Umbilical cord (tissue), 1 donor: ENCODE measurements at regions not wholly inside any gene's neighbourhood (a gene's known extent, or its start where the extent isn't known, plus 50 kb on each side); places are given as distances from the start of the nearest gene placed in this dataset.

Source experiments
- DNase-seq: peaks from one replicate; pipeline ENCODE4 v3.0.0-alpha.2; 2015; ENCODE audit warnings: low spot score

DNA sequence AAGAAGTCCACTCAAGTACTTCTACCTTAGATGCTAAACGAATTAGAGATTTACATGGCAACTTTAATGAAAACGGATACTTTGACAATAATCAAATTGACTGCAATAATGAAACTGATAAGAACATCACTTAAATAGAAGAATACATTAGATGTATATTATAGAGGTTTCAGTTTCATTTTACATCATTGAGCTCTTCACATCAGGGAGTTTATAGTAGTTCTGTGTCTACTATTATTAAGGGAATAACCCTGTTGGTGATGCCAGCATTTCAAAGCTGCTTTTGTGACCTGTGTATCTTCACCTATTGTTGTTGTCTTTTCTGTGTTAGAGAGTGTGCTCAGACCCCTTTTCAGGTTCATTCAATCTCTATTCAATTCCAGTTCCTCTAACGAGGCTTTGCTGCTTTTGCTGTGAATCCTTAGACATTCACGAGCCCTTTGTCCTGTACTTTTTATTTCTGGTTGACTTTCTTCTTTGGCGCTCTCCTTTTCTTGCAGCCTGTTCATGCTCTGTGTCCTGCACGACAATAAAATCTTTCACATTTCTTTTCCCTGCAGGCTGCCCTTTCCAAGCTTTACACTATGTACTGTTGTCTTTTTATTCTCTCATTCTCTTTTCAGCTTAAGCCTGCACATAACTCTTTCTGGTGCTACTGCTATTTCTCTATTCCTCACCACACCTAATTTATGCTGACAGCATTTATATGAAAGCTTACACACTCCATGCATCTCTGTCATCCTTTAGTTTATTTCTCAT, 232.1 kb downstream of the CPE start:
- DNase-seq: no peak

- no peak for DNase-seq
Observed at GRCh38 chr4:165612936-165613335, 234.1 kb downstream of the CPE start.

GRCh38 chr4:165613581-165613980, 234.8 kb downstream of the CPE start:
- DNase-seq: no peak

DNA sequence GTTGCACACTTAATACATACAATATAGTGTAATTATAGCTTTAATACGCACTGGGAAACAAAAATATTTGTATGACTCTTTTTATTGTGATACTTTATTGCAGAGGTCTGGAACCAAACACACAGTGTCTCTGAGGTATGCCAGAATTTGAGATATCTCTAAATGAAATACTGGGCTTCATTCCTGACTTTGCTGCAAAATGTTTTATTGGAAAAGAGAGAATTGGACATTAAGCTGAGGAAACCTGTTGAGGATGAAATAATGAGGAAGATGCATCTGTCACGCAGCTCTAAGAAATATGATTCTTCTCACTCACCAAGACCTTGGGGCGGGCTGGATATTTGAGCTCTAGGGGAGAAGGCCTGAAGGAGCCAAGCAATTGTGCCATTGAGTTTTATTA, 242.1 kb downstream of the CPE start:
- DNase-seq: no peak

DNA sequence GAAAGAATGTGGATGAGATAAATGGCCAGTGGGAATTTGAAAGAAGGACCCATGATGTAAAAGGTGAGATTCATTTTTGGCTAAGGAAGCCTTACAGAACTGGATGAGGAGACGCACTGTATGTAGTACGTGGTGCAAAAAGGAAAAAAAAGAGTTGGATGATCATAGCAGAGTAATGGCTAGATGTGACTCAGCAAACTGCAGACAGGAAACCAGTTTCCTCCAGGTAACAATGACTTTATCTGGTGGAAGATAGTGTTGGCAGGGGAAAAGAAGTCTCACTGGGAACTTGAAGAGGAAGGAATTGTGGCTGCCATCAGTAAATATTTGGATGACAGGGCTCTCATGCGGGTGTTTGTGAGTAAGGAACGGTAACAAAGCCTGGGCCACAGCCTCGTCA, 243.2 kb downstream of the CPE start:
- no peak for DNase-seq

- DNase-seq: no peak
Observed at GRCh38 chr4:165625281-165625680, 246.5 kb downstream of the CPE start.

DNA sequence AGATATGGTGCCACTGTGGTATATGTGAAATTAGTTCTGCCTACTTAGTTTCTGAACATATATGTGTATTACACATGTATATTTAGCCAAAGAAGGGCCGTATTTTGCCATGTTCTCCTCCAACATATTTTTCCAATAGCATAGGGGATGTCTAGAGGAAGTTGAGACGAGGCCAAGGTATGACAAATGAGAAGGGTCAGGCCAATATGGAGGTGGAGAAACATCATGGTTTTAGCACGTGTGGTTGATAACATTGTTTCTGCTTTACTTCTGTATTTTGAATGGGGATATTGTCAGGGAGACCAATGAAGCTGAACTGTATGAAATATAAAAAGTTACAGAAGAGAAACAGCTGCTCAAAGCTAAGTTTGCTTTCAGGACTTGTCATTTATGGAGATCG, 246.7 kb upstream of the TLL1 start:
- DNase-seq: no peak

- no peak for DNase-seq
Observed at GRCh38 chr4:165627128-165627527, 245.9 kb upstream of the TLL1 start.

DNA sequence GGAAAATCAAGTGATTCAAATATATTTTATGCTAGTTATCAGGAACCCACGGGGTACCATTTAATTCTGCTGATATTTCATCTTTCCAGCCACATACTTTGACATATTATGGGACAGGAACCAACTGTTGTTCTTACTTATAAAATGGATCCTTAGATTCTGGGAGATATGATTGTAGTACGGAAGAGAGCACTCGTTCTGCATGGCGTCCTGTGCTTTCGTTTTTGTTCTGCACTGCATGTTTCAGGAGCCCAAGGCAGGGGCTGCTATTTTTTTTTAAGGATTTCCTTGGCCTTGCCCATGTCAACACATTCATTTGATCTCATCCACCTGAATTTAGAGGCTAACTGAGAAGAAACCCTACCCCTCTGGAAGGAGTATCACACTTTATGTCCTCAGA, 245.5 kb upstream of the TLL1 start:
- no peak for DNase-seq

DNA sequence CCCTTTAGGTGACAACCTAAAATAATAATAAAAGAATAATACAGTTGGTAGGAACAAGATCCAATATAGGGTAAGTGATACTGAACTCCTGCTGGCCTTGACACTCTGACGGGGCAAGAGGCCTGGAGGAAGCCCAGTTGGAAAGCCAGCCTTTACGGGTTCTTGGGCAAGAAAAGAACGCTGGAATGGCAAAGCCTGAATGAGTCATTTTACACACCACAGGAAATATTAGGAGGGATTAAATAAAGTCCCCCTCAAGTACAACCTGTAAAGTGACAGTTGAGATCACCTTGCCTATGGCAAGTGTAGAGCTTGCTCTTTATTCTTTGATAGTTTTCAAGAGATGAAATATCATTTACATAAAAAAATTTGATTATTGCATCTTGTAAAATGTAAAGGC, 244.5 kb upstream of the TLL1 start:
- no peak for DNase-seq

DNA sequence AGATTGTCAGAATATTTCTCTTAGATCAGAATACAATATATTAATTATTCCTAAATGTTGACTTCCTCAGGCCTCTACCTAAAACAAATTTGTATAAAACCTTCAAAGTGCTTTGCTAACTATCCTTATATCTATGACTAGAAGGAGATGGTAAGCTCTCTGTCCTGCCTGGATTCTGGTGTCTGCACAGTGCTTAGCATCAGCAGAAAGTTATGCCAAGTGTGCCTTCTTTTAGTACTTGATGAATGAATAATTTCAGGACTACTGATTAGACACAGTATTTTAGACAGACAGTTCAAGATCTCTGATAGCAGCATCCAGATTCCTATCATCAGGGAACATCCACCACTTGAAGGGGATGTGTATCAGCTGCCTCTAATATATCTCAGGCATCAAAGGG, 242.4 kb upstream of the TLL1 start:
- no peak for DNase-seq

- DNase-seq: no peak
Observed at GRCh38 chr4:165631208-165631894, 241.7 kb upstream of the TLL1 start.

GRCh38 chr4:165631912-165632311, 241.1 kb upstream of the TLL1 start:
- no peak for DNase-seq

DNA sequence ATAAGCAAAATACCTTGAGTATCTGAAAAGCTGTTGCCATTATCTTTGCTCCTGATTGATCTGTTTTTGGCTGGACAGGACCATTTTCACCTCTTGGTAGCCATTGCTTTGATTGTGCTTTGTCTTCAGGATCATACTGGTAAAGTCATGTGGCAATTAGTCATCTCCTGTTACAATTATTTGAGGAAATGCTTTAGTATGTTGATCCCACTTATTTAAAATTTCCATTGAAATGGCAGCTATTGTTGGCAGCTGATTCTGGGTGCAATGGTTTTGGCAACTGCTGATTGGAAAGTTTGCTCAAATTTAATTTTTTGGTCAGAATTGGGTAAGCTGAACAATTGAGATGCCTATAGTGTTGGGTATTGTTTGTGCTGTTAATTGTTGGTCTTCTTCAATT, 238.3 kb upstream of the TLL1 start:
- no peak for DNase-seq

DNA sequence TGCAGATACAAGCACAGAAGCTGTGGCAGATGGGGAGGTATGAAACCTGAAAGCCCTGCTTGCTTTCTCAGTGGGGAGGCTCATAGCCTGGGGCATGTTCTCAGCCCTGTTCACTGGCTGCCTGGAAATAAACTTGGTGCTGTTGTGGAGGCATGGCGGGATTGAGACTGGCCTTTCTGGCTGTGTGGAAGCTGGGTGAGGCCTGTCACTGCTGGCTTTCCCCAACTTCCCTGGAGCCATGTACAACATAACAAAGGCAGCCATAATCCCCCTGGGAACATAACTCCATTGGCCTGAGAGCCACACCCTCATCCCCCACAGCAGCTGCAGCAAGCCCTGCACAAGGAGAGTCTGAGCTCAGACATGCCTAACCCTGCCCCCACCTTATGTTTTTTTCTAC, 237.7 kb upstream of the TLL1 start:
- DNase-seq: no peak

DNA sequence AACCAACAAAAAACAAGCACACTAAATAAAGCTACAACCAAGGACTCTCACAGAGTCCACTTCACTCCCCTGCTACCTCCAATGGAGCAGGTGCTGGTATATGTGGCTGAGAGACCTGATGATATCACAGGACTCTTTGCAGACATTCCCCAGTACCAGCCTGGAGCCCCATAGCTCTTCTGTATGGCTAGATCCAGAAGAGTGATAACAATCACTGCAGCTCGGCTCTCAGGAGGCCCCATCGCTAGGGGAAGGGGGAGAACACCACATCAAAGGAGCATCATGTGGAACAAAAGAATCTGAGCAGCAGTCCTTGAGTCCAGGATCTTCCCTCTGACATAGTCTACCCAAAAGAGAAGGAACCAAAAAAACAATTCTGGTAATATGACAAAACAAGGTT, 237.1 kb upstream of the TLL1 start:
- DNase-seq: no peak

- DNase-seq: no peak
Observed at GRCh38 chr4:165651901-165652300, 221.1 kb upstream of the TLL1 start.

- no peak for DNase-seq
Observed at GRCh38 chr4:165654556-165654955, 218.5 kb upstream of the TLL1 start.

DNA sequence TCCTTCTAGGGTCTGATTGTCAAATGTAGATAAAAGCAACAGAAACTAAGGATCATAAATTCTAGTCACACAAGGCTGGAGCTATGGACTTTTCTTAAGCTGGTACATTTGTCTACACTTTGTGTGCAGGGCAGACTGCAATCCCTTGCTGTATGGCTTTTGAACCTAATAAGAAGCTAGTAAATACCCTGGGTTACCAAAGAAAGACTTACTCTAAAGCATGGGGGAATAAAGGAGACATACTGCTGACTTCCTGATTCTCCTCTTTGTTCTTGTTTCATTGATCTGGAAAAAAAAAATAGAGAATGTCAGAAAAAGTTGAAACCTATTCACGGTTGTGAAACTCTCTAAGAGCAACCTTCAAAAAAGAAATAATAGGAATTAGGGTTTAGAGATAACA, 216.6 kb upstream of the TLL1 start:
- no peak for DNase-seq

GRCh38 chr4:165656829-165657490, 216.1 kb upstream of the TLL1 start:
- no peak for DNase-seq

- no peak for DNase-seq
Observed at GRCh38 chr4:165662341-165662740, 210.7 kb upstream of the TLL1 start.

DNA sequence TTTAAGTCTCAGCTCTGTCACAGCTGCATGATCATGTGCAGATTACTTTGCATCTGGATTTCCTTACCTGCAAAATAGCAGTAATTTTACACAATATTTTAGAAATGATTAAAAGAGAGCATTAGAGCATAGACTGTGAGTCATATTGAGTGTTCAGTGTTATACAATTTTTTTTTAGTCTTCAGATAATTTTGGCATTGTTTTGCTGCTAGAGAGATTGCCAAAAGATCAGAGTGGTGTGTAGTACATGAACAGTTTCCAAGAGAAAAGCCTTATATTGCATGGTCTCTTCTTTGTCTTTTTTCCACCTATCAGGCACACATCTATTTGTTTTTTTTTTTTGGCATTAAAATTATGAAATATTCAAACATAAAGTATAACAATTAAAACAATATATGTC, 209.6 kb upstream of the TLL1 start:
- no peak for DNase-seq

GRCh38 chr4:165666836-165667235, 206.2 kb upstream of the TLL1 start:
- DNase-seq: no peak
